M059J (cell line): ENCODE measurements at regions not wholly inside any gene's neighbourhood (a gene's known extent, or its start where the extent isn't known, plus 50 kb on each side); places are given as distances from the start of the nearest gene placed in this dataset.
"Not testable (repeated sequence)": the region's sequence is repeated elsewhere in the genome, so short reads cannot be mapped to it uniquely, and the experiment has no call there.

ENCODE experiments used
- DNase-seq: peaks from one replicate; pipeline ENCODE4 v3.0.0-alpha.2; 2012; ENCODE audit warnings: low read depth

GRCh38 chr2:150212722-150213171, 274.7 kb downstream of the RND3 start:
- DNase-seq, result no peak

- DNase-seq, result peak; percentile 4
These were observed 276.3 kb downstream of the RND3 start for GRCh38 chr2:150211164-150211631.

- DNase-seq, result no peak
These were observed 277.7 kb downstream of the RND3 start for GRCh38 chr2:150209746-150210145.

- no peak for DNase-seq
These were observed 278.8 kb downstream of the RND3 start for GRCh38 chr2:150208689-150209088.

GRCh38 chr2:150207979-150208378, 279.5 kb downstream of the RND3 start:
- no peak for DNase-seq

- peak; percentile 11 for DNase-seq
These were observed 283.0 kb downstream of the RND3 start for GRCh38 chr2:150204451-150204850.

GRCh38 chr2:150194816-150195215, 292.7 kb downstream of the RND3 start:
- not testable (repeated sequence) for DNase-seq

GRCh38 chr2:150192701-150193100, 294.8 kb downstream of the RND3 start:
- DNase-seq, result no peak

GRCh38 chr2:150191349-150191748, 296.1 kb downstream of the RND3 start:
- peak; percentile 77 for DNase-seq

GRCh38 chr2:150190546-150190945, 296.9 kb downstream of the RND3 start:
- no peak for DNase-seq

GRCh38 chr2:150188800-150189199, 298.7 kb downstream of the RND3 start:
- DNase-seq, result no peak

GRCh38 chr2:150188177-150188576, 299.3 kb downstream of the RND3 start:
- DNase-seq, result no peak

- peak; percentile 57 for DNase-seq
These were observed 304.8 kb downstream of the RND3 start for GRCh38 chr2:150182566-150183235.

- no peak for DNase-seq
These were observed 308.9 kb downstream of the RND3 start for GRCh38 chr2:150178591-150178990.

GRCh38 chr2:150174971-150175421, 312.5 kb downstream of the RND3 start:
- DNase-seq, result no peak

GRCh38 chr2:150174056-150174805, 313.2 kb downstream of the RND3 start:
- no peak for DNase-seq

GRCh38 chr2:150171065-150171548, 316.4 kb downstream of the RND3 start:
- DNase-seq, result no peak

- DNase-seq, result peak; percentile 61
These were observed 318.2 kb downstream of the RND3 start for GRCh38 chr2:150169237-150169629.

GRCh38 chr2:150168595-150169236, 318.8 kb downstream of the RND3 start:
- DNase-seq, result peak; percentile 22

- DNase-seq, result peak; percentile 86
These were observed 319.8 kb downstream of the RND3 start for GRCh38 chr2:150167711-150168110.

- peak; percentile 94 for DNase-seq
These were observed 321.0 kb downstream of the RND3 start for GRCh38 chr2:150166313-150167051.

GRCh38 chr2:150165988-150166312, 321.5 kb downstream of the RND3 start:
- no peak for DNase-seq
